ENCODE measurements at regions not wholly inside any gene's neighbourhood (a gene's known extent, or its start where the extent isn't known, plus 50 kb on each side); places are given as distances from the start of the nearest gene placed in this dataset.
"Not testable (repeated sequence)": the region's sequence is repeated elsewhere in the genome, so short reads cannot be mapped to it uniquely, and the experiment has no call there.

GRCh38 chr7:4527988-4528636 is 154.0 kb upstream of the FOXK1 start:
- Histone ChIP-seq H3K36me3 (ENCODE audit: control insufficient read depth in 2 of 3, insufficient read depth in 3 of 3, low read length in 3 of 3) (no peaks in the 10 kb centered on the region), H3K4me3 (ENCODE audit: low read length) (no peak overlapping the region), H3K4me1 (ENCODE audit: control insufficient read depth in 2 of 2, insufficient read depth in 2 of 2, low read length in 2 of 2) (no peaks in the 10 kb centered on the region), H3K27me3 (ENCODE audit: control insufficient read depth in 2 of 2, insufficient read depth in 2 of 2, low read length in 2 of 2) (peaks cover 0 to 4% of the 10 kb centered on the region in 2 donors), H3K9me3 (ENCODE audit: control insufficient read depth in 2 of 3, low read length in 3 of 3) (no peaks in the 10 kb centered on the region), H3K27ac (ENCODE audit: low read depth, low read length) (no peak overlapping the region)
- Mint-ChIP-seq H3K27ac (no peak overlapping the region), H3K27me3 (peaks cover 0 to 32% (median 20%) of the 10 kb centered on the region in 5 donors), H3K4me3 (no peak overlapping the region), H3K4me1 (peaks cover 0 to 2% (median 0%) of the 10 kb centered on the region in 7 donors), H3K9me3 (peaks cover 0 to 5% (median 0%) of the 10 kb centered on the region in 11 donors), H3K36me3 (no peaks in the 10 kb centered on the region)
- intact Hi-C loops (cut with micrococcal nuclease), result no loop called here
- ATAC-seq (no peak), DNase-seq (no peak)
- POLR2A ChIA-PET, result no interaction called here
- CTCF ChIA-PET, result no interaction called here

- no peak overlapping the region for H3K27ac Mint-ChIP-seq
- no peaks in the 10 kb centered on the region for H3K4me1 Mint-ChIP-seq
- ATAC-seq (no peak), DNase-seq (no peak)
- H3K9me3 Mint-ChIP-seq, result peaks cover 0 to 3% (median 0%) of the 10 kb centered on the region in 11 donors
- H3K27ac ChIP-seq (ENCODE audit: low read depth, low read length), result no peak overlapping the region
- H3K27me3 ChIP-seq (ENCODE audit: control insufficient read depth in 2 of 2, insufficient read depth in 2 of 2, low read length in 2 of 2), result no peaks in the 10 kb centered on the region
- no peaks in the 10 kb centered on the region for H3K36me3 Mint-ChIP-seq
- POLR2A ChIA-PET, result no interaction called here
- intact Hi-C loops (cut with micrococcal nuclease), result no loop called here
- H3K4me3 ChIP-seq (ENCODE audit: low read length), result no peak overlapping the region
- H3K4me3 Mint-ChIP-seq, result no peak overlapping the region
- no peaks in the 10 kb centered on the region for H3K9me3 ChIP-seq (ENCODE audit: control insufficient read depth in 2 of 3, low read length in 3 of 3)
- peaks cover 0 to 20% (median 11%) of the 10 kb centered on the region in 5 donors for H3K27me3 Mint-ChIP-seq
- no peaks in the 10 kb centered on the region for H3K36me3 ChIP-seq (ENCODE audit: control insufficient read depth in 2 of 3, insufficient read depth in 3 of 3, low read length in 3 of 3)
- H3K4me1 ChIP-seq (ENCODE audit: control insufficient read depth in 2 of 2, insufficient read depth in 2 of 2, low read length in 2 of 2), result no peaks in the 10 kb centered on the region
- CTCF ChIA-PET, result no interaction called here
Measured at GRCh38 chr7:4531236-4531635, 150.9 kb upstream of the FOXK1 start.

GRCh38 chr7:4533339-4533738 is 148.8 kb upstream of the FOXK1 start:
- H3K9me3 ChIP-seq (ENCODE audit: control insufficient read depth in 2 of 3, low read length in 3 of 3); ATAC-seq; H3K9me3 Mint-ChIP-seq; CTCF ChIA-PET; intact Hi-C loops (cut with micrococcal nuclease); H3K36me3 ChIP-seq (ENCODE audit: control insufficient read depth in 2 of 3, insufficient read depth in 3 of 3, low read length in 3 of 3); H3K4me3 ChIP-seq (ENCODE audit: low read length); H3K27me3 ChIP-seq (ENCODE audit: control insufficient read depth in 2 of 2, insufficient read depth in 2 of 2, low read length in 2 of 2); DNase-seq; H3K36me3 Mint-ChIP-seq; H3K27ac ChIP-seq (ENCODE audit: low read depth, low read length); H3K4me3 Mint-ChIP-seq; H3K27ac Mint-ChIP-seq; H3K4me1 Mint-ChIP-seq; POLR2A ChIA-PET; H3K4me1 ChIP-seq (ENCODE audit: control insufficient read depth in 2 of 2, insufficient read depth in 2 of 2, low read length in 2 of 2): not testable (repeated sequence)
- H3K27me3 Mint-ChIP-seq, result peaks cover 0 to 16% (median 9%) of the 10 kb centered on the region in 5 donors

GRCh38 chr7:4549681-4550080 is 132.4 kb upstream of the FOXK1 start:
- H3K9me3 ChIP-seq (ENCODE audit: control insufficient read depth in 2 of 3, low read length in 3 of 3), result peaks cover 0 to 16% (median 0%) of the 10 kb centered on the region in 3 experiments
- no peak for DNase-seq
- intact Hi-C loops (cut with micrococcal nuclease), result no loop called here
- H3K4me1 ChIP-seq (ENCODE audit: control insufficient read depth in 2 of 2, insufficient read depth in 2 of 2, low read length in 2 of 2), result no peaks in the 10 kb centered on the region
- ChIA-PET CTCF (no interaction called here), POLR2A (no interaction called here)
- H3K4me3 ChIP-seq (ENCODE audit: low read length), result no peak overlapping the region
- Mint-ChIP-seq H3K27me3 (peaks cover 0 to 22% (median 22%) of the 10 kb centered on the region in 5 donors), H3K9me3 (peaks cover 9 to 38% (median 17%) of the 10 kb centered on the region in 11 donors), H3K27ac (no peak overlapping the region), H3K36me3 (peaks cover 0 to 10% (median 2%) of the 10 kb centered on the region in 5 donors), H3K4me1 (peaks cover 0 to 2% (median 0%) of the 10 kb centered on the region in 7 donors), H3K4me3 (no peak overlapping the region)
- no peak for ATAC-seq
- peaks cover 0 to 8% of the 10 kb centered on the region in 2 donors for H3K27me3 ChIP-seq (ENCODE audit: control insufficient read depth in 2 of 2, insufficient read depth in 2 of 2, low read length in 2 of 2)
- no peaks in the 10 kb centered on the region for H3K36me3 ChIP-seq (ENCODE audit: control insufficient read depth in 2 of 3, insufficient read depth in 3 of 3, low read length in 3 of 3)
- no peak overlapping the region for H3K27ac ChIP-seq (ENCODE audit: low read depth, low read length)

GRCh38 chr7:4550117-4550516 is 132.0 kb upstream of the FOXK1 start:
- Histone ChIP-seq H3K36me3 (ENCODE audit: control insufficient read depth in 2 of 3, insufficient read depth in 3 of 3, low read length in 3 of 3) (no peaks in the 10 kb centered on the region), H3K27me3 (ENCODE audit: control insufficient read depth in 2 of 2, insufficient read depth in 2 of 2, low read length in 2 of 2) (peaks cover 0 to 8% of the 10 kb centered on the region in 2 donors), H3K9me3 (ENCODE audit: control insufficient read depth in 2 of 3, low read length in 3 of 3) (peaks cover 0 to 16% (median 0%) of the 10 kb centered on the region in 3 experiments), H3K27ac (ENCODE audit: low read depth, low read length) (no peak overlapping the region), H3K4me1 (ENCODE audit: control insufficient read depth in 2 of 2, insufficient read depth in 2 of 2, low read length in 2 of 2) (no peaks in the 10 kb centered on the region), H3K4me3 (ENCODE audit: low read length) (no peak overlapping the region)
- peaks cover 0 to 10% (median 3%) of the 10 kb centered on the region in 5 donors for H3K36me3 Mint-ChIP-seq
- DNase-seq (no peak), ATAC-seq (no peak)
- CTCF ChIA-PET, result no interaction called here
- H3K4me1 Mint-ChIP-seq, result peaks cover 0 to 2% (median 0%) of the 10 kb centered on the region in 7 donors
- POLR2A ChIA-PET, result no interaction called here
- no peak overlapping the region for H3K27ac Mint-ChIP-seq
- no peak overlapping the region for H3K4me3 Mint-ChIP-seq
- H3K9me3 Mint-ChIP-seq, result peaks cover 9 to 42% (median 18%) of the 10 kb centered on the region in 11 donors
- peaks cover 0 to 24% (median 22%) of the 10 kb centered on the region in 5 donors for H3K27me3 Mint-ChIP-seq
- intact Hi-C loops (cut with micrococcal nuclease), result no loop called here

- H3K27ac Mint-ChIP-seq, result no peak overlapping the region
- ChIA-PET POLR2A (no interaction called here), CTCF (no interaction called here)
- H3K4me3 Mint-ChIP-seq, result no peak overlapping the region
- ATAC-seq, result no peak
- H3K4me3 ChIP-seq (ENCODE audit: low read length), result no peak overlapping the region
- H3K4me1 Mint-ChIP-seq, result peaks cover 0 to 2% (median 0%) of the 10 kb centered on the region in 7 donors
- H3K9me3 ChIP-seq (ENCODE audit: control insufficient read depth in 2 of 3, low read length in 3 of 3), result peaks cover 0 to 16% (median 0%) of the 10 kb centered on the region in 3 experiments
- H3K27ac ChIP-seq (ENCODE audit: low read depth, low read length), result no peak overlapping the region
- H3K9me3 Mint-ChIP-seq, result peaks cover 11 to 61% (median 26%) of the 10 kb centered on the region in 11 donors
- DNase-seq, result no peak
- no peaks in the 10 kb centered on the region for H3K36me3 ChIP-seq (ENCODE audit: control insufficient read depth in 2 of 3, insufficient read depth in 3 of 3, low read length in 3 of 3)
- H3K36me3 Mint-ChIP-seq, result peaks cover 0 to 10% (median 3%) of the 10 kb centered on the region in 5 donors
- H3K27me3 ChIP-seq (ENCODE audit: control insufficient read depth in 2 of 2, insufficient read depth in 2 of 2, low read length in 2 of 2), result peaks cover 0 to 13% of the 10 kb centered on the region in 2 donors
- peaks cover 0 to 37% (median 31%) of the 10 kb centered on the region in 5 donors for H3K27me3 Mint-ChIP-seq
- intact Hi-C loops (cut with micrococcal nuclease), result no loop called here
- no peaks in the 10 kb centered on the region for H3K4me1 ChIP-seq (ENCODE audit: control insufficient read depth in 2 of 2, insufficient read depth in 2 of 2, low read length in 2 of 2)
Measured at GRCh38 chr7:4552985-4553384, 129.1 kb upstream of the FOXK1 start.
